HFFc6 (cell line): ENCODE measurements at regions not wholly inside any gene's neighbourhood (a gene's known extent, or its start where the extent isn't known, plus 50 kb on each side); places are given as distances from the start of the nearest gene placed in this dataset. TPM values are rescaled to one million over a fixed set of nuclear protein-coding genes. Genes with fewer than 3 reads are reported as not detected.

Experiments
- DNase-seq: peaks from one replicate; pipeline ENCODE4 v3.0.0-alpha.2; 2018
- H3K27ac Mint-ChIP-seq: 2 replicates; pipeline ENCODE4 v1.8.0; 2020; ENCODE audit warnings: mild to moderate bottlenecking, mixed read lengths
- H3K27me3 Mint-ChIP-seq: 2 replicates; pipeline ENCODE4 v1.8.0; 2021; ENCODE audit warnings: mild to moderate bottlenecking, moderate library complexity, mixed read lengths; ENCODE audit not compliant: insufficient read depth
- H3K36me3 Mint-ChIP-seq: 2 replicates; pipeline ENCODE4 v1.8.0; 2021; ENCODE audit warnings: low read depth, mixed read lengths
- H3K4me1 Mint-ChIP-seq: 2 replicates; pipeline ENCODE4 v1.8.0; 2020; ENCODE audit warnings: low read depth, mixed read lengths
- H3K4me3 Mint-ChIP-seq: 2 replicates; pipeline ENCODE4 v1.8.0; 2020; ENCODE audit warnings: mild to moderate bottlenecking, moderate library complexity, mixed read lengths
- H3K9me3 Mint-ChIP-seq: 2 replicates; pipeline ENCODE4 v1.8.0; 2020; ENCODE audit warnings: mild to moderate bottlenecking, mixed read lengths
- CTCF ChIP-seq: fragments of 200-600 bp; sonication (generic); IDR thresholded peaks from 2 replicates; pipeline ENCODE4 v1.5.0; 2021; ENCODE audit warnings: antibody characterized with exemption, mild to moderate bottlenecking
- microRNA-seq: library from miRNA; unstranded; fragments of <30 nt; microRNA quantifications from one replicate; pipeline ENCODE4, GENCODE V29; 2019

- Mint-ChIP-seq H3K36me3 (no peaks in the 10 kb centered on the region; the same call in 1 of the 2 replicates), H3K27me3 (no peaks in the 10 kb centered on the region), H3K27ac (no peak overlapping the region), H3K9me3 (no peaks in the 10 kb centered on the region), H3K4me3 (no peak overlapping the region), H3K4me1 (peaks cover 35% of the 10 kb centered on the region)
- no peak for DNase-seq
- no peak for TF ChIP-seq CTCF
These were observed 339.8 kb downstream of the NYAP2 start for GRCh38 chr2:225739328-225739727.

- Mint-ChIP-seq H3K27me3 (no peaks in the 10 kb centered on the region), H3K36me3 (no peaks in the 10 kb centered on the region; the same call in 1 of the 2 replicates), H3K27ac (no peak overlapping the region), H3K4me1 (peaks cover 35% of the 10 kb centered on the region), H3K9me3 (no peaks in the 10 kb centered on the region), H3K4me3 (no peak overlapping the region)
- no peak for TF ChIP-seq CTCF
- no peak for DNase-seq
These were observed 339.2 kb downstream of the NYAP2 start for GRCh38 chr2:225738735-225739134.

- Mint-ChIP-seq H3K36me3 (no peaks in the 10 kb centered on the region; the same call in 1 of the 2 replicates), H3K27me3 (no peaks in the 10 kb centered on the region), H3K4me1 (peaks cover 35% of the 10 kb centered on the region), H3K9me3 (no peaks in the 10 kb centered on the region), H3K4me3 (no peak overlapping the region), H3K27ac (no peak overlapping the region)
- TF ChIP-seq CTCF = no peak
- peak; percentile 21 for DNase-seq
These were observed 338.0 kb downstream of the NYAP2 start for GRCh38 chr2:225737556-225737955.

- H3K27ac Mint-ChIP-seq = peak overlapping the region; percentile 25; the same call in 1 of the 2 replicates
- peak; percentile 86 for DNase-seq
- no peaks in the 10 kb centered on the region; the same call in 1 of the 2 replicates for H3K36me3 Mint-ChIP-seq
- H3K4me3 Mint-ChIP-seq = no peak overlapping the region
- no peak for TF ChIP-seq CTCF
- no peaks in the 10 kb centered on the region for H3K9me3 Mint-ChIP-seq
- H3K4me1 Mint-ChIP-seq = peaks cover 35% of the 10 kb centered on the region
- H3K27me3 Mint-ChIP-seq = no peaks in the 10 kb centered on the region
These were observed 336.3 kb downstream of the NYAP2 start for GRCh38 chr2:225735844-225736243.

GRCh38 chr2:225725726-225726125, 326.2 kb downstream of the NYAP2 start:
- Mint-ChIP-seq H3K36me3 (no peaks in the 10 kb centered on the region), H3K27ac (no peak overlapping the region), H3K27me3 (no peaks in the 10 kb centered on the region), H3K9me3 (no peaks in the 10 kb centered on the region), H3K4me1 (no peaks in the 10 kb centered on the region), H3K4me3 (no peak overlapping the region)
- no peak for TF ChIP-seq CTCF
- no peak for DNase-seq

Small RNA genes lying in the stretch of these regions (microRNA-seq; reads per million reads assigned to microRNA genes)
- gene MIR5702 = not detected
